GM19467 (cell line): ENCODE measurements at regions not wholly inside any gene's neighbourhood (a gene's known extent, or its start where the extent isn't known, plus 50 kb on each side); places are given as distances from the start of the nearest gene placed in this dataset.

Source experiments
- ATAC-seq: cut with Tn5 transposase; IDR thresholded peaks from one replicate; pipeline ENCODE4 v1.9.1; 2021; ENCODE audit warnings: mild to moderate bottlenecking, moderate library complexity; ENCODE audit not compliant: unreplicated experiment

DNA sequence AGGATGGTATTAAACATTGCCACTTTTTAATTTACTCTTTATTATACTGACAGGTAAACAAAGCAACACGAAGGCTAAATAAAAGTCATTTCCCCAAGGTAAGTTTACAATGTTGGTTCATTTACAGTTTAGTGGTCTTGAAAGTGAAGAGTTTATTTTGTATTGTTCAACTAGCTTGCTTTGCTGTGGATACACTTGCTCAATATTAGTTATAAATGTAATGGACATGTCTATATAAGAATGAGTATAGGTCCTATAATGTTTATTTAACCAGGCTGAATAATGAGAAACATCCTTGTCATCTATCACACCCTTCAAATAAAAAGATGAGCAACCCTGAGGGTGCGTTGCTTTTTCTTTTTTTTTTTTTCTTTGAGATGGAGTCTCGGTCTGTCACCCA is 1129.4 kb downstream of the TSN start:
- ATAC-seq = no peak

GRCh38 chr2:122885436-122885835 is 1130.0 kb downstream of the TSN start:
- no peak for ATAC-seq

- ATAC-seq = no peak
Measured at GRCh38 chr2:122886479-122887145, 1131.2 kb downstream of the TSN start.

GRCh38 chr2:122899614-122900013 is 1125.5 kb upstream of the CNTNAP5 start:
- no peak for ATAC-seq

- no peak for ATAC-seq
Measured at GRCh38 chr2:122905431-122905830, 1119.7 kb upstream of the CNTNAP5 start.

GRCh38 chr2:122908159-122908558 is 1116.9 kb upstream of the CNTNAP5 start:
- ATAC-seq = no peak

- ATAC-seq = no peak
Measured at GRCh38 chr2:122927197-122927596, 1097.9 kb upstream of the CNTNAP5 start.

DNA sequence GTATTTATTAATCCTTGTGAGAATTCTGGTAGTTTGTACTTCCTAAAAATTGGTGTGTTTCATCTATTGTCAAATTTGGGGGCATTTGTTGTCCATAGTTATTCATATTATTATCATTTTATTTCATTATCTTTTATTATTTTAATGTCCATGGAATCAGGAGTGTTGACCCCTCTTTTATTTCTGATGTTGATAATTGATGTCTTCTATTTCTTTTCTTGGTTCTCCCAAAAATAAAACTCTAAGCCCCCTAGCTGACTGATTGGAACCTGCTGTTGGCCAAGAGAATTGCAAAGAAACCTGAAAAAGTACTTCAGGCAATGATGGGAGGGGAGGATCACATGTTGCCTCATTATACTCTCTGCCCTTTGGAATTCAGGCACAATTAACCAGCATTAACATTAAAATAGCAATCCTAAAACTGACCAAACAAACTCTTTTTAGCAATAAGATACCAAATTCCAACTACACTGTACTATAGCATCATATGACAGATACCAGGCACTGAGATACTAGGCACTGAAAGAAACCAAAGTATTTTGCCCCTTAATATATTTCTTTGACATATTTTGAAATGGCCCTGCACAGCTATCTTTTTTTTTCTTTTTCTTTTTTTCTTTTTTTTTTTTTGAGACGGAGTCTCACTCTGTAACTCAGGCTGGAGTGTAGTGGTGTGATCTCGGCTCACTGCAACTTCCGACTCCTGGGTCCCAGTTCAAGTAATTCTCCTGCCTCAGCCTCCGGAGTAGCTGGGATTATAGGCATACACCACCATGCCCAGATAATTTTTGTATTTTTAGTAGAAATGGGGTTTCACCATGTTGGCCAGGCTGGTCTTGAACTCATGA is 1097.2 kb upstream of the CNTNAP5 start:
- ATAC-seq = no peak

DNA sequence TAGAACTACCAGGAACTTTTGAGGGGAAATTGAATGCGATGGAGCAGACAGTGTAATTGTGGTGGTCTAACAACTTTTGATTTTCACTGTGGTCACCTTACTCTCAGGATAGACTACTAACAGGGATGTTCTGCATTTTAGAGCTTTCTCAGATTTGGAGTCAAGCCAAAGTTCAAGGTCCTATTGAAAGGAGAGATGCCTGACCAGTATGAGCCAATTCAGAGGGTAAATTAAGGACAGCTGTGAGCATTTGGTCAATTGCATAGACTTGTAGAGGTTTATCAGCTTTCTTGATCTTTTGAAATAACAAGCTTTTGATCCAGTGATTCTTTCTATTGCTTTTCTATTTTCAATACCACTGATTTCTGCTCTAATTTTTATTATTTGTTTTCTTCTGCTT is 1095.7 kb upstream of the CNTNAP5 start:
- ATAC-seq = no peak

DNA sequence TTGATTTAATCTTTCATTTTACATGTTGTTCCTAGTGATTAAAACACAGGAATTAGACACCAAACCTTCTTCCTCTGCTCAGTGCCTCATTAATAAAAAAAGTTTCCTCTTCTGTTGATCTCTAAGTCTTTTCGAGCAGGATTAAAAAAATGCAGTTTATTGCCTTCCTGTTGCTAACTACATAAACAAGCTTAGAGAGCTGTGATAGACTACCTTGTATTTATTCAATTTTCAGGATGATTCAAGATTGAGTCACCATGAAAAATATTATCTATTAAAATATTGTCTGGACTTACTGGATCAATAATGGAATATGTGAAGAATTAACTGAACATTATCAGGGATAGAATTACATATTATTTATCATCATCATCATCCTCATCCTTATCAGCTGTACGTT is 1089.6 kb upstream of the CNTNAP5 start:
- no peak for ATAC-seq

DNA sequence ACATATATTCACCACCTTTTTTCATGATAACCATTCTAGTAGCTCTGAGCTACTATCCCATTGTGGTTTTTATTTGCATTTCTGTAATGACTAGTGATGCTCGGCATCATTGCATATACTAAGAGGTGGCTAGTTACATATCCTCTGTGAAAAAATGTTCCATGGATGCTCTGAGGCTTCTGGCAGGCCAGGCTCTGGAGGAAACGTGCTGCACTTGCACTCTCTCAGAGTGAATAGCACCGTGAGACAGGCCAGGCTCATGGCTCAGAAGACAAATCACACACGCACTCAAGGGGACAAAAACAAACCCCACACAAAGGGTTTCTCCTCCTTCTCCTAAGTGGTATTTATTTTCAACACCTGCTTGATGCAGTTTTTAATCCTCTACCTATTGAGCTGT is 1085.3 kb upstream of the CNTNAP5 start:
- no peak for ATAC-seq

DNA sequence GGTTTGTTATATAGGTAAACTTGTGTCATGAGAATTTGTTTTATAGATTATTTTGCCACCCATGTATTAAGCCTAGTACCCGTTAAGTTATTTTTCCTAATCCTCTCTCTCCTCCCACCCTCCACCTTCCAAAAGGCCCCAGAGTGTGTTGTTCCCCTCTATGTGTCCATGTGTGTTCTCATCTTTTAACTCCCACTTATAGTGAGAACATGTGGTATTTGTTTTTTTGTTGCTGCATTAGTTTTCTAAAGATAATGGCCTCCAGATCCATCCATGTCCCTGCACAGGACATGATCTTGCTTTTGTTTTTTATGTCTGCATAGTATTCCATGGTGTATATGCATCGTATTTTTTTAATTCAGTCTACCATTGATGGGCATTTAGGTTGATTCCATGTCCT is 1075.6 kb upstream of the CNTNAP5 start:
- no peak for ATAC-seq

- ATAC-seq = no peak
Measured at GRCh38 chr2:122955776-122956175, 1069.3 kb upstream of the CNTNAP5 start.

DNA sequence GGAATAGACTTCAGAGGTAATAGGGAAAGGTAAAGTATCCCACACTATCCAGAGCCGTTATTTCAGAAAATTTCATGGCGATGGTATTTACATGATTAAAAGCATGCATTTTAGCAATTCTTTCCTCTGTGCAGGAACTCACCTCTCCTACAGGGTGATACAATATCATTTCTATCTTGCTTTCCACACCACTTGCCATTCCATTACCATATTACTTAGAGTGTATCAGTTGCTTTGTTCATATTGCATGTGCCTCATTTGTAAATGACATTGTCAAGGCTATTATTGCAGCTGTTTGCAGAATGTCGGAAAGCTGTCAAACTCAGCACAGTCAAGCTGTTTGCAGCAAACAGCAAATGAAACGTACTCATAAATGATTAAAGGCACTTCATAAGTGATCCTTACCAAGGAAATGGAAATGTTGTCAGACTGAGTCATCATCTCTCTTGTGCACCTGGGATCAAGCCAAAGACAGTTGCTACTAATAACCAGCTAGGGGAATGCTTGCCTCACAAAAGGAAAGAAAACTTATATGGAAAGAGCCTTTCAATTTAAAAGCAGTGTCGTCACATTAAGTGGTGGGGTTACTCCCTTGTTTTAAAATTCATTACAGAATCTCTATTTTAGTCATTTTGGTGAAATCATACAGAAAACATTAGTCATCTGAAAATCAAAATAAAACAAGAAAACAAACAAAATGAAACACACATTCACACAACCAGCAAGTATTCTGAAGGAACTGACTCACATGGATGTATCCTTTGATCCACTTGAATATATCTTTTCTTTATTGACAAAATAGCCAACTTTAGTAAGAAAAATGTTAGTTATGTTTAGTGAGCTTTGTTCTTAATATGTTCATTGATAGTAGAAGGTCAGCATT is 1064.1 kb upstream of the CNTNAP5 start:
- no peak for ATAC-seq

- no peak for ATAC-seq
Measured at GRCh38 chr2:122966461-122966860, 1058.6 kb upstream of the CNTNAP5 start.

DNA sequence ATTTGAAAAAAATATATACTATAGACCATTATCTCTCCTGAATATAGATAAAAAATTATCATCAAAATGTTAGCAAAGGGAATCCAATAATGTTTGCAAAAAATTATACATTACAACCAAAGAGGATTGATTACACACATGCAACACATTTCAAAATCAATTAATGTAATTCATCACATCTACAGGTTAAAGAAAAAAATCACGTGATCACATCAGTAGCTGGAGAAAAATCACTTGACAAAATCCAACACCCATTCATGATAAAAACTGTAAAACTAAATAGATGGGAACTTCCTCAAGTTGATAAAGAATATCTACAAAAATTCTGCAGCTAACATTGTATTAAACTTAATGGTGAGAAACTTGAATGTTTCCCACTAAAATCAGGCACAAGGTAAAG is 1047.5 kb upstream of the CNTNAP5 start:
- no peak for ATAC-seq

GRCh38 chr2:122980671-122981070 is 1044.4 kb upstream of the CNTNAP5 start:
- ATAC-seq = no peak

- no peak for ATAC-seq
Measured at GRCh38 chr2:122982936-122983335, 1042.2 kb upstream of the CNTNAP5 start.

GRCh38 chr2:122988395-122989221 is 1036.5 kb upstream of the CNTNAP5 start:
- no peak for ATAC-seq

DNA sequence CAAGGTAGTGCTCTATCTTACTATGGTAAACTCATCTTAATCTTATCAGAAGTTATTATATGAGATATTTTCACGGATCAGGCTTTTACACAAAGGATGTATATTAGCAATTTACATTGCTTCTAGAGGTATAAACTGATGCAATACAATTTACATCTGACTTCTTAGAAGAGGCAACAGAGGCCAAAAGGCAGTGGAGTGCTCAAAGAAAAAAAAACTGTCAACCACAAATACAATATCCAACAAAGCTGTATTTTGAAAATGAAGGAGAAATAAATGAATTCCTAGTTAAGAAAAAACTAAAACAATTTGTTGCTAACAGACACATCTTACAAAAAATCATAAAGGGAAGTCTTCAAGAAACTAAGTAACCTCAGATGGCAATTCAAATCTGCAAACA is 1031.5 kb upstream of the CNTNAP5 start:
- ATAC-seq = no peak

GRCh38 chr2:122999258-122999657 is 1025.8 kb upstream of the CNTNAP5 start:
- no peak for ATAC-seq
